ENCODE measurements at regions not wholly inside any gene's neighbourhood (a gene's known extent, or its start where the extent isn't known, plus 50 kb on each side); places are given as distances from the start of the nearest gene placed in this dataset.

DNA sequence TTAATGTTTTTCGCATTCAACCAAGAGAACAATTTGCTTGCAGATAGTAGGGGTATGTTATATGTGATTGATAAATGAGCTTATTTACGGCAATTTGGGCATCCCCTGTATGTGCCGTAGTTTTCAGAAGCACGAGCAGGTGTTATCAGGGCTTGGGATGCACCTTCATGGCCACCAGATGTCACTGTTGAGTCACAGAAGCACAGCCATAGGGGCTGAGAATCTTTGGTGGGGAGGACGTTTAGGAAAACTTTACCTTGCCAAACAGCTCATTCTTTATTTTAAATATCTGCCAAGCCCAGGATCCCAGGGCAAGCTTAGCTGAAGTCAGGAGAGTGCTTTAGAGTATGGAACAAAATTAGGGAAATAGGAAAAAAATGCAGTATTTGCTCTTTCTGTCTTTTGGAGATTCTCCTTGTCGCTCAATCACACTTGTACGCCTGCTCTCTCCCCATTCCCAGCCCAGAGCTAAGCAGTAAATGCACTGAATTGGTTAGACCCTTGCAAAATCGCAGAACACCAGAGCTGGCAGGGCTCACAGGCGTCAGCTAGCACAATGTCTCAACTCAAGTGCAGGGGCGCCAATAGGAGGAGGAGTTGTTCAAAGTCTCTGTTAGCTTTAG lies 93.6 kb upstream of the MPHOSPH6 start:
- Histone ChIP-seq H3K9me3 (ENCODE audit: control insufficient read depth, low read length) (no peaks in the 10 kb centered on the region), H3K4me3 (ENCODE audit: low read length) (peak overlapping the region; percentile 9), H3K9ac (ENCODE audit: low read length) (no peak overlapping the region), H3K4me1 (ENCODE audit: control insufficient read depth, insufficient read depth, low read length) (peaks cover 12% of the 10 kb centered on the region), H3K27me3 (replicated peaks; ENCODE audit: control insufficient read depth, insufficient read depth, low read length) (peaks cover 34% of the 10 kb centered on the region), H3K36me3 (ENCODE audit: control insufficient read depth, insufficient read depth, low read length, severe bottlenecking) (no peaks in the 10 kb centered on the region)
- DNase-seq (ENCODE audit: low read depth): peak; percentile 77

DNA sequence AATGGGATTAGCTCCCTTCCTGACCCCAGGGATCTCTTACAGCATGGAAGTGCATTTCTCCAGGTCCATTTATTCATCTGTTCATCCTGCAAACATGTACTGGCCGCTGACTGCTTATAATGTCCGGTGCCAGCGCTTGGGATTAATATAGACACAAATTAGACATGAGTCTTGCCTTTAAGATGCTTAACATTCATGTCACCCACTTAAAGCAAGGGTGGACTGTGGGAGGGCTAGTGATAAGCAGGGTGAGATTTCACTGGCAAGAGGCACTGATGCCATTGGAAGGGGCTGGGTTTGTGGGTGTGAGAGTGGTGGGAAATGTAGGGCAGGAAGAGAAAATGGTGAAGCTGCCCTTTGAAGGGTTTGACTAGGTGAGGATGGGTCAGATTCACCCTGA lies 92.2 kb upstream of the MPHOSPH6 start:
- no peak overlapping the region for H3K4me3 ChIP-seq (ENCODE audit: low read length)
- H3K36me3 ChIP-seq (ENCODE audit: control insufficient read depth, insufficient read depth, low read length, severe bottlenecking): no peaks in the 10 kb centered on the region
- no peaks in the 10 kb centered on the region for H3K9me3 ChIP-seq (ENCODE audit: control insufficient read depth, low read length)
- H3K4me1 ChIP-seq (ENCODE audit: control insufficient read depth, insufficient read depth, low read length): peaks cover 12% of the 10 kb centered on the region
- no peak for DNase-seq (ENCODE audit: low read depth)
- H3K9ac ChIP-seq (ENCODE audit: low read length): no peak overlapping the region
- peaks cover 32% of the 10 kb centered on the region for H3K27me3 ChIP-seq (replicated peaks; ENCODE audit: control insufficient read depth, insufficient read depth, low read length)

DNA sequence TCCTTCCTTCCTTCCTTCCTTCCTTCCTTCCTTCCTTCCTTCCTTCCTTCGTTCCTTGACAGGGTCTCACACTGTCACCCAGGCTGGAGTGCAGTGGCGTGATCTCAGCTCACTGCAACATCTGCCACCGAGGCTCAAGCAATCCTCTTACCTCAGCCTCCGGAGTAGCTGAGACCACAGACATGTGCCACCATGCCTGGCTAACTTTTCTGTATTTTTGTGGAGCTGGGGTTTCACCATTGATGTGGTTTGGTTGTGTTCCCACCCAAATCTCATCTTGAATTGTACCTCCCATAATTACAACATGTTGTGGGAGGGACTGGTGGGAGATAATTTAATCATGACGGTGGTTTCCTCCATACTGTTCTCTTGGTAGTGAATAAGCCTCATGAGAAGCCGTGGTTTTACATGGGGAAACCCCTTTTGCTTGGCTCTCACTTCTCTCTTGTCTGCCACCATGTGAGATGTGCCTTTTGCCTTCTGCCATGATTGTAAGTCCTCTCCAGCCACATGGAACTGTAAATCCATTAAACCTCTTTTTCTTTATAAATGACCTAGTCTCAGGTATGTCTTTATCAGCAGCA lies 90.3 kb upstream of the MPHOSPH6 start:
- peaks cover 12% of the 10 kb centered on the region for H3K4me1 ChIP-seq (ENCODE audit: control insufficient read depth, insufficient read depth, low read length)
- peaks cover 27% of the 10 kb centered on the region for H3K27me3 ChIP-seq (replicated peaks; ENCODE audit: control insufficient read depth, insufficient read depth, low read length)
- no peak overlapping the region for H3K9ac ChIP-seq (ENCODE audit: low read length)
- no peak overlapping the region for H3K4me3 ChIP-seq (ENCODE audit: low read length)
- no peaks in the 10 kb centered on the region for H3K36me3 ChIP-seq (ENCODE audit: control insufficient read depth, insufficient read depth, low read length, severe bottlenecking)
- H3K9me3 ChIP-seq (ENCODE audit: control insufficient read depth, low read length): no peaks in the 10 kb centered on the region
- no peak for DNase-seq (ENCODE audit: low read depth)

DNA sequence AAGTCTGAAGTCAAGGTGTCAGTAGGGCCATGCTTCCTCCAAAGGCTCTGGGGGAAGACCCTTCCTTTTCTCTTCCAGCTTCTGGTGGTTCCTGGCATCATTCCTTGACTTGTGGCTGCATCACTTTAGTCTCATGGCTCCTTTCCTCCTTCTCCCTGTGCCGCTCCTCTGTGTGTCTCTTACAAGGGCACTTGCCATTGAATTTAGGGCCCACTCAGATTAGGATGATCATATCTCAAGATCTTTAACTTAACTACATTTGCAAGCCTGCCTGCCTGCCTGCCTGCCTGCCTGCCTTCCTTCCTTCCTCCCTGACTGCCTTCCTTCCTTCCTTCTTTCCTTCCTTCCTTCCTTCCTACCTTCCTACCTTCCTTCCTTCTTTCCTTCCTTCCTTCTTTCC lies 89.7 kb upstream of the MPHOSPH6 start:
- no peaks in the 10 kb centered on the region for H3K9me3 ChIP-seq (ENCODE audit: control insufficient read depth, low read length)
- no peak overlapping the region for H3K9ac ChIP-seq (ENCODE audit: low read length)
- no peak for DNase-seq (ENCODE audit: low read depth)
- H3K4me1 ChIP-seq (ENCODE audit: control insufficient read depth, insufficient read depth, low read length): peaks cover 12% of the 10 kb centered on the region
- H3K27me3 ChIP-seq (replicated peaks; ENCODE audit: control insufficient read depth, insufficient read depth, low read length): peaks cover 27% of the 10 kb centered on the region
- no peaks in the 10 kb centered on the region for H3K36me3 ChIP-seq (ENCODE audit: control insufficient read depth, insufficient read depth, low read length, severe bottlenecking)
- no peak overlapping the region for H3K4me3 ChIP-seq (ENCODE audit: low read length)

DNA sequence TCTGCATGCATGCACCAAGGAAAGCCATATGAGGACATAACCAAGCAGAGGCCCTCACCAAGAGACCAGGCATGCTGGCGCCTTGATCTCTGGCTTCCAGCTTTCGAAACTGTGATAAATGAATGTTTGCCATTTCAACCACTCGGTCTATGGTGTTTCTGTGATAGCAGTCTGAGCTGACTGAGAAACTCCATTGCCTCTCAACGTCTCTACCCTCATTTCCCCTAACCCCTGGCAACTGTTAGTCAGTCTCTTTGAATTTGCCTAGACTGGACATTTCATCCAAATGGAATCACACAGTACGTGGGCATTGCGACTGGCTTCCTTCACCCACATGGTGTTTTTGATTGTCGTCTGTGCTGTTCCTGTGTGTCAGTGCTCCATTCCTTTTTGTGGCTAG lies 88.0 kb upstream of the MPHOSPH6 start:
- Histone ChIP-seq H3K36me3 (ENCODE audit: control insufficient read depth, insufficient read depth, low read length, severe bottlenecking) (no peaks in the 10 kb centered on the region), H3K4me3 (ENCODE audit: low read length) (no peak overlapping the region), H3K9ac (ENCODE audit: low read length) (no peak overlapping the region), H3K9me3 (ENCODE audit: control insufficient read depth, low read length) (no peaks in the 10 kb centered on the region), H3K27me3 (replicated peaks; ENCODE audit: control insufficient read depth, insufficient read depth, low read length) (peaks cover 27% of the 10 kb centered on the region), H3K4me1 (ENCODE audit: control insufficient read depth, insufficient read depth, low read length) (no peaks in the 10 kb centered on the region)
- no peak for DNase-seq (ENCODE audit: low read depth)

DNA sequence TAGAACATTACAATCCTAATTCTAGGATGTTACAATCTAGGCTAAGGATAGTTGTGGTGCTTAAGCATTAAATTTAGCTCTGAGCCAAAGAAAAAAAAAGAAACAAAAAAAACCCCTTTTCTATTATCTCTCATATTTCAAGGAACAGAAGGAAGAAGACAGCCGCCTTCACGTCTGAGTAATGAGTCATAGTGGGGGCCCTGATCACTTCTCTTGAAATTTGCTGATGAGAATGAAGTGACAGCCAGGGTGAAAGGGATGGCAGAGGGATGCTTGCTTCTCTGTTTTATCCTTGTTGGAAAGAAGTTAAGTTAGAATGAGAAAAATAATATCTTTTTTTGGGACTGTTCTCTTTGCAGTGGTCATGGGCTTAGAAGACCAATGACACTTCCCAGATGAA lies 82.6 kb upstream of the MPHOSPH6 start:
- Histone ChIP-seq H3K27me3 (replicated peaks; ENCODE audit: control insufficient read depth, insufficient read depth, low read length) (peaks cover 5% of the 10 kb centered on the region), H3K36me3 (ENCODE audit: control insufficient read depth, insufficient read depth, low read length, severe bottlenecking) (no peaks in the 10 kb centered on the region), H3K9me3 (ENCODE audit: control insufficient read depth, low read length) (no peaks in the 10 kb centered on the region), H3K4me1 (ENCODE audit: control insufficient read depth, insufficient read depth, low read length) (no peaks in the 10 kb centered on the region), H3K9ac (ENCODE audit: low read length) (no peak overlapping the region), H3K4me3 (ENCODE audit: low read length) (no peak overlapping the region)
- DNase-seq (ENCODE audit: low read depth): no peak

DNA sequence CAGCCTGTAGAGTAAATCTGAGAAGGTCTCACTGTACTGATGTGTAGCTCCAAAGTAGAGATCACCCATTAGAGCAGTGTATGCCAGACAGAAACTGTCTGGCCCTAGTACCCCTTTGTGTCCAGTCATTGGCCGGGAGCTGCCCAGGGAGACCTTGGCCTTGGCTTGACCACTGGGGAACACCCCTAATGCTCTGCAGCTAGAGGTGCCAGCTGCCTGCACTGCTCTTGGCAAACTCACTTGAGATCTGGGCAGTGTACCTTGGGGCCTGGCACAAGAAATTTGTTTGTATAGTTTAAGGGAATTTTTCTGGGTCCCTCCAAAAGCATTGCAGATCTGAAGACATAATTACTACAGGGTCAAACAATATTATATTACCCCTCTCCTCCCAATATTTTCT lies 78.7 kb upstream of the MPHOSPH6 start:
- Histone ChIP-seq H3K4me3 (ENCODE audit: low read length) (no peak overlapping the region), H3K9ac (ENCODE audit: low read length) (no peak overlapping the region), H3K4me1 (ENCODE audit: control insufficient read depth, insufficient read depth, low read length) (no peaks in the 10 kb centered on the region), H3K9me3 (ENCODE audit: control insufficient read depth, low read length) (peaks cover 10% of the 10 kb centered on the region), H3K27me3 (replicated peaks; ENCODE audit: control insufficient read depth, insufficient read depth, low read length) (peaks cover 5% of the 10 kb centered on the region), H3K36me3 (ENCODE audit: control insufficient read depth, insufficient read depth, low read length, severe bottlenecking) (no peaks in the 10 kb centered on the region)
- DNase-seq (ENCODE audit: low read depth): no peak

DNA sequence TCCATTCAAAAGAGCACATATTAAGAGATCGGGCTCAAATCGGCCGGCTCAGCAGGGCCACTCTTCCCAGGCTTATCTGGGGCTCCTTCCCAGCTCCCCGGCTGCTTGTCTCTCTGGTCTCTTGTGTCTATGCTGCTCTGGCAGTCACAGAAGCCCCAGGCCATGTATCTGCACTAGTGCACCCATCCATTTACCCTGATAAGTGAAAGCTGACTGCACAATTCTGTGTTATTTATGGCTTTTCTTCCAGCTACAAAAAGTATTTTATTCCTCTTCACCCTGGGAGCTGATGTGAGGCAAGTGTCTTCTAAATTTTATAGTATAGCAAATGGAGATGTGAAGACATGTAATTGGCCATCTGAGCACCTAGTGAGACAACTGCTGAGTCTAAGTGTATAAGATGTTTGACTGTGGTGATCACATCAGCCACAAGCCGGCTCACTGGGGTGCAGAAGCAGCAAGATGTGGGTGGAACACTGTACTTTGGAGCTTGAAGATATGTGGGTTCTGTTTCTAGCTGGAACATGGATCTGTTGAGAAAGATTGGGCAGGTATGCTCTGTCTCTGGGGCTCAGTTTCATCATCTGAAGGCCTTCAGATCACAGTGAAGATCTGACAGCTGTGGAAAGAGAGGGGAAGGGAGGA lies 78.1 kb upstream of the MPHOSPH6 start:
- Histone ChIP-seq H3K4me1 (ENCODE audit: control insufficient read depth, insufficient read depth, low read length) (no peaks in the 10 kb centered on the region), H3K4me3 (ENCODE audit: low read length) (no peak overlapping the region), H3K36me3 (ENCODE audit: control insufficient read depth, insufficient read depth, low read length, severe bottlenecking) (no peaks in the 10 kb centered on the region), H3K9me3 (ENCODE audit: control insufficient read depth, low read length) (peaks cover 13% of the 10 kb centered on the region), H3K27me3 (replicated peaks; ENCODE audit: control insufficient read depth, insufficient read depth, low read length) (peaks cover 5% of the 10 kb centered on the region), H3K9ac (ENCODE audit: low read length) (no peak overlapping the region)
- DNase-seq (ENCODE audit: low read depth): no peak

DNA sequence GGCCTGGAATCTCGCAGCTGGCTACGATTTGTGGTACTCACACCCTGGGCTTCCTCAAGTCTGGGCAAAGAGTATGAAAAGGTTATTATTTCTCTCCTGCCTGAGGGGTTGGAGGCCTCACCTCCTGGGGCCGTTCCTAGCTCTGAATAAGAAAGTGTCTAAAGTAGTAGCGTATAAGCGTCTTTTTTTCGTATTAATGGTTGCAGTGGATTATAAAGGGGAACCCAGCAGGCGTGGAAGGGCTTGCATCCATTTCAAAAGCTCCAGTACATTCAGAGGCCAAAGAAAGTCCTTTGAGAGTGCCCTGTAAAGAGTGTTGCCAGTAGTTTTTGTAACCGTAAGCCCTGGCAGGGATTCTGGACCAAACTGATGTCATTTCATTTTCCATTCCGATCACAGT lies 72.2 kb upstream of the MPHOSPH6 start:
- Histone ChIP-seq H3K4me1 (ENCODE audit: control insufficient read depth, insufficient read depth, low read length) (no peaks in the 10 kb centered on the region), H3K36me3 (ENCODE audit: control insufficient read depth, insufficient read depth, low read length, severe bottlenecking) (no peaks in the 10 kb centered on the region), H3K9ac (ENCODE audit: low read length) (no peak overlapping the region), H3K4me3 (ENCODE audit: low read length) (no peak overlapping the region), H3K27me3 (replicated peaks; ENCODE audit: control insufficient read depth, insufficient read depth, low read length) (no peaks in the 10 kb centered on the region), H3K9me3 (ENCODE audit: control insufficient read depth, low read length) (peaks cover 13% of the 10 kb centered on the region)
- DNase-seq (ENCODE audit: low read depth): no peak

DNA sequence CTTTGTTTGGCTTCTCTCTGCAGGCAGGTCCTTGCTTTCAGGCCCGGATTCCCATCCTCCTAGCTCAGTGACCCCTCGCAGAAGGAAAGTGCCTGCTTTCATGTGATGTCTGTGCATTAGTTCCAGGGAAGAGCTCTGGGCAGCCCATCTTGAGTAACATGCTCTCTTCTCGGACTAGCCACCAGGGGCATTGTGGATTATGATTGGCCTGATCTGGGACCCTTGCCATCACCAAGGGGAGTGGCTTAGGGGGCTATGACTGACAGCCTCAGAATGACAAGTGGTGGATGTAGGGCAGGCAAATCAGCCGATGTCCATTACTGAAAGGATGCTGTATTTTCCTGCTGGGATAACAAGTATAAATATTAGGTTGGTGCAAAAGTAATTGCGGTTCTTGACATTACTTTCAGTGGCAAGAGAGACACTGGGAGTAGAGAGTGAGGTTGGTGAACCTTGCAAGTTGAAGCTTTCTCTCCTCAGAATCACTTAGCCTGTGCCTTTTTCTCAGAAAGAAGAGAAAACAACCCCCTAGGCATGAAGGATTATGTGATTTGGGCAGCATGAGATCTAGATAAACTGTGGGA lies 71.5 kb upstream of the MPHOSPH6 start:
- no peaks in the 10 kb centered on the region for H3K36me3 ChIP-seq (ENCODE audit: control insufficient read depth, insufficient read depth, low read length, severe bottlenecking)
- no peaks in the 10 kb centered on the region for H3K27me3 ChIP-seq (replicated peaks; ENCODE audit: control insufficient read depth, insufficient read depth, low read length)
- no peaks in the 10 kb centered on the region for H3K4me1 ChIP-seq (ENCODE audit: control insufficient read depth, insufficient read depth, low read length)
- H3K9ac ChIP-seq (ENCODE audit: low read length): no peak overlapping the region
- no peak overlapping the region for H3K4me3 ChIP-seq (ENCODE audit: low read length)
- H3K9me3 ChIP-seq (ENCODE audit: control insufficient read depth, low read length): peaks cover 13% of the 10 kb centered on the region
- no peak for DNase-seq (ENCODE audit: low read depth)

DNA sequence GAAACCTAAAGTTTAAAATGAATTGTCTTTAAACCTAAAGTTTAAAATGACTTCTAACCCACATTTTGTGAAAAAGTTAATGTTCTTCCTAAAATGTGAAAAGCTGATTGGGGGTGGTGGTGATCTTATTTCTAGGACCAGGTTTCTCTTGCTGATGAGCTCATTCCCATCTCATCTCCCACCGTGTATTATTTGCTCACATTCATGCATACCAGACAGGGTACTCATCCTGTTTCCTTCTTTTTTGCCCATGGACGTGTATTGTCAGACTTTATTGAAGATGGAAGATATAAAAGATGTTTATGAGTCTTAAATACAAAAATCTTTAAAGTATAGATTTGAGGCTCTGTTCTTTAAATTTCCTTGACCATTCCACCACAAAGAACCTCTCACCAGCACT lies 70.1 kb upstream of the MPHOSPH6 start:
- Histone ChIP-seq H3K36me3 (ENCODE audit: control insufficient read depth, insufficient read depth, low read length, severe bottlenecking) (no peaks in the 10 kb centered on the region), H3K4me3 (ENCODE audit: low read length) (no peak overlapping the region), H3K9me3 (ENCODE audit: control insufficient read depth, low read length) (peaks cover 13% of the 10 kb centered on the region), H3K4me1 (ENCODE audit: control insufficient read depth, insufficient read depth, low read length) (no peaks in the 10 kb centered on the region), H3K9ac (ENCODE audit: low read length) (no peak overlapping the region), H3K27me3 (replicated peaks; ENCODE audit: control insufficient read depth, insufficient read depth, low read length) (no peaks in the 10 kb centered on the region)
- no peak for DNase-seq (ENCODE audit: low read depth)

All from adipocyte (in vitro differentiated cells).